GM18873 (cell line): ENCODE measurements at regions not wholly inside any gene's neighbourhood (a gene's known extent, or its start where the extent isn't known, plus 50 kb on each side); places are given as distances from the start of the nearest gene placed in this dataset.

ENCODE experiments used
- ATAC-seq: cut with Tn5 transposase; IDR thresholded peaks from one replicate; pipeline ENCODE4 v1.9.1; 2021; ENCODE audit warnings: mild to moderate bottlenecking, moderate library complexity, moderate number of reproducible peaks; ENCODE audit not compliant: unreplicated experiment, low FRiP score

GRCh38 chr4:74878323-74878722 lies 54.6 kb upstream of the PARM1 start:
- ATAC-seq = no peak

- ATAC-seq = no peak
These were observed 57.5 kb upstream of the PARM1 start for GRCh38 chr4:74875451-74875850.

GRCh38 chr4:74874753-74875367 lies 58.1 kb upstream of the PARM1 start:
- peak; percentile 60 for ATAC-seq

GRCh38 chr4:74873545-74874301 lies 59.2 kb upstream of the PARM1 start:
- peak; percentile 94 for ATAC-seq

- no peak for ATAC-seq
These were observed 64.7 kb upstream of the BTC start for GRCh38 chr4:74858921-74859562.

GRCh38 chr4:74855879-74856278 lies 61.6 kb upstream of the BTC start:
- no peak for ATAC-seq

- no peak for ATAC-seq
These were observed 54.5 kb upstream of the BTC start for GRCh38 chr4:74848774-74849173.

GRCh38 chr4:74845834-74846233 lies 51.5 kb upstream of the BTC start:
- ATAC-seq = no peak
